HepG2 (cell line): ENCODE measurements at regions not wholly inside any gene's neighbourhood (a gene's known extent, or its start where the extent isn't known, plus 50 kb on each side); places are given as distances from the start of the nearest gene placed in this dataset.

Source experiments
- ATAC-seq: fragments of 200-7000 bp; cut with Tn5 transposase; 3 replicates; pipeline ENCODE4 v1.9.1; 2020; ENCODE audit warnings: mild to moderate bottlenecking, moderate library complexity
- BruUV-seq: library from RNA; stranded (reverse); fragments of 400-500 nt; replicated peaks from 2 replicates; lab custom pipeline; 2021; lab: Mats Ljungman, UMichigan
- CTCF ChIA-PET: fragments of 300-600 bp; formaldehyde crosslinking; extraction: SDS; loops from one replicate; lab custom pipeline; 2021; ENCODE audit warnings: low total read pairs, inconsistent platforms, low intra/inter-chr PET ratio; lab: Yijun Ruan, JAX
- POLR2A ChIA-PET: fragments of 350-600 bp; sonication (Branson Sonifier 250); formaldehyde crosslinking; loops from one replicate; lab custom pipeline; 2020; ENCODE audit warnings: antibody characterized with exemption, inconsistent platforms; lab: Yijun Ruan, JAX
- DNase-seq: peaks from one replicate; pipeline ENCODE4 v3.0.0-alpha.2; 2015; ENCODE audit warnings: low spot score
- FAIRE-seq: peaks from 3 replicates; lab custom pipeline; 2011; peaks lifted over from hg19 to GRCh38; lab: Jason Lieb, UNC
- H2AFZ ChIP-seq: one replicate; pipeline ENCODE4 v1.6.1; 2011; ENCODE audit warnings: low read length, inconsistent platforms
- H3K27ac ChIP-seq: fragments of 300-600 bp; 3 replicates; pipeline ENCODE4 v1.8.0; 2011; ENCODE audit warnings: mixed run types, mild to moderate bottlenecking, mixed read lengths, low read length, inconsistent platforms; ENCODE audit not compliant: insufficient read depth; ENCODE audit errors: extremely low read length
- H3K27me3 ChIP-seq, 2 experiments: fragments of 200-600 bp in 1 of 2; 2 replicates in 1 of 2; 3 replicates in 1 of 2; pipeline versions ENCODE4 v1.6.0 to v1.8.0; 2011; ENCODE audit warnings: low read length in 2 of 2, mild to moderate bottlenecking in 2 of 2, moderate library complexity in 2 of 2, inconsistent platforms in 1 of 2; ENCODE audit not compliant: insufficient read depth in 2 of 2, control insufficient read depth in 1 of 2
- H3K36me3 ChIP-seq, 2 experiments: fragments of 200-600 bp in 1 of 2; replicated peaks in 1 of 2; 2 replicates in 1 of 2; 3 replicates in 1 of 2; pipeline versions ENCODE4 v1.5.1 to v1.8.0; 2011; ENCODE audit warnings: low read length in 2 of 2, inconsistent platforms in 1 of 2; ENCODE audit not compliant: insufficient read depth in 2 of 2, control insufficient read depth in 1 of 2
- H3K4me1 ChIP-seq: 2 replicates; pipeline ENCODE4 v1.5.1; 2012; ENCODE audit warnings: low read length, inconsistent platforms; ENCODE audit not compliant: insufficient read depth
- H3K4me2 ChIP-seq: 2 replicates; pipeline ENCODE4 v1.6.0; 2011; ENCODE audit warnings: low read depth, low read length, inconsistent platforms
- H3K4me3 ChIP-seq, 3 experiments: fragments of 200-600 bp in 1 of 3; sonication (generic), shearing (Covaris generic) in 1 of 3; replicated peaks in 1 of 3; 2 replicates each; pipeline ENCODE4 v1.5.1; 2011 to 2016; ENCODE audit warnings: low read length in 3 of 3, inconsistent platforms in 2 of 3, low read depth in 2 of 3, mild to moderate bottlenecking in 2 of 3, control low read depth in 1 of 3, mixed read lengths in 1 of 3; ENCODE audit not compliant: insufficient read depth in 1 of 3
- H3K79me2 ChIP-seq: one replicate; pipeline ENCODE4 v1.6.1; 2011; ENCODE audit warnings: low read length, inconsistent platforms; ENCODE audit not compliant: insufficient read depth
- H3K9ac ChIP-seq: 2 replicates; pipeline ENCODE4 v1.6.0; 2011; ENCODE audit warnings: mild to moderate bottlenecking, low read depth, low read length, inconsistent platforms; ENCODE audit not compliant: insufficient read depth
- H3K9me3 ChIP-seq: 2 replicates; pipeline ENCODE4 v1.5.1; 2012; ENCODE audit warnings: mild to moderate bottlenecking, low read length
- H4K20me1 ChIP-seq: 2 replicates; pipeline ENCODE4 v1.6.0; 2011; ENCODE audit warnings: inconsistent platforms, mild to moderate bottlenecking, low read length, moderate library complexity; ENCODE audit not compliant: insufficient read depth
- AGO1 ChIP-seq: fragments of 200-400 bp; formaldehyde crosslinking; IDR thresholded peaks from 2 replicates; pipeline ENCODE4 v1.6.1; 2017; ENCODE audit warnings: mild to moderate bottlenecking, low read depth, low read length, moderate library complexity; ENCODE audit not compliant: poor library complexity, severe bottlenecking
- BCL6 ChIP-seq: IDR thresholded peaks from 2 replicates; pipeline ENCODE4 v1.6.1; 2016; ENCODE audit warnings: missing genetic modification reagents, missing compliant biosample characterization
- CBX1 ChIP-seq: IDR thresholded peaks from one replicate; pipeline ENCODE4 v1.6.1; 2016; ENCODE audit warnings: antibody characterized with exemption, low read depth
- CC2D1A ChIP-seq: sonication (generic); formaldehyde crosslinking; IDR thresholded peaks from 2 replicates; pipeline ENCODE4 v1.8.1; 2023; ENCODE audit warnings: mild to moderate bottlenecking, missing genetic modification reagents
- GATAD2A ChIP-seq: IDR thresholded peaks from 2 replicates; pipeline ENCODE4 v1.6.1; 2016
- KAT8 ChIP-seq: IDR thresholded peaks from 2 replicates; pipeline ENCODE4 v1.6.1; 2016; ENCODE audit warnings: missing genetic modification reagents, missing compliant biosample characterization
- MXD3 ChIP-seq: IDR thresholded peaks from 2 replicates; pipeline ENCODE4 v1.6.1; 2016; ENCODE audit warnings: mild to moderate bottlenecking, missing biosample characterization, missing genetic modification reagents
- POLR2G ChIP-seq: fragments of 200-400 bp; formaldehyde crosslinking; IDR thresholded peaks from 2 replicates; pipeline ENCODE4 v1.6.1; 2018; ENCODE audit warnings: mild to moderate bottlenecking, low read depth, low read length, moderate library complexity
- SAFB2 ChIP-seq: sonication (generic); formaldehyde crosslinking; IDR thresholded peaks from 2 replicates; pipeline ENCODE4 v1.5.1; 2020; ENCODE audit warnings: missing genetic modification reagents, low read depth, mild to moderate bottlenecking, borderline replicate concordance
- TFAP4 ChIP-seq: sonication (generic); IDR thresholded peaks from 2 replicates; pipeline ENCODE4 v1.6.1; 2016; ENCODE audit warnings: low read depth, borderline replicate concordance
- ZNF33B ChIP-seq: sonication (generic); formaldehyde crosslinking; IDR thresholded peaks from 2 replicates; pipeline ENCODE4 v1.5.1; 2020; ENCODE audit warnings: mild to moderate bottlenecking, missing genetic modification reagents
- WGBS: methylation state at CpG from one replicate; pipeline ENCODE4 v1.1.6; 2017; ENCODE audit warnings: low lambda C conversion rate; 5-methylcytosine and 5-hydroxymethylcytosine counted together
- in situ Hi-C: cut with HindIII; loops from 2 replicates; pipeline ENCODE4 v1.10.0; 2017; ENCODE audit warnings: low pct_unique_long_range_greater_than_20kb; ENCODE audit not compliant: extremely low pct_ligation_motif_present
- intact Hi-C: fragments of 100-400 bp; cut with micrococcal nuclease; formaldehyde crosslinking; loops from one replicate; pipeline ENCODE4 v1.10.0; 2022; ENCODE audit not compliant: unreplicated experiment
- TF ChIP-seq, protein P1 (sequence below): sonication (generic); formaldehyde crosslinking; conservative IDR thresholded peaks from 2 replicates; pipeline ENCODE4 v1.8.0; 2022; ENCODE audit warnings: low read depth, missing genetic modification reagents
- TF ChIP-seq, protein P2 (sequence below): sonication (generic); formaldehyde crosslinking; IDR thresholded peaks from 2 replicates; pipeline ENCODE4 v1.4.0; 2020; ENCODE audit warnings: mild to moderate bottlenecking, missing genetic modification reagents
- TF ChIP-seq, protein P3 (sequence below): sonication (generic); formaldehyde crosslinking; IDR thresholded peaks from 2 replicates; pipeline ENCODE4 v1.8.1; 2022; ENCODE audit warnings: mild to moderate bottlenecking, missing genetic modification reagents

DNA sequence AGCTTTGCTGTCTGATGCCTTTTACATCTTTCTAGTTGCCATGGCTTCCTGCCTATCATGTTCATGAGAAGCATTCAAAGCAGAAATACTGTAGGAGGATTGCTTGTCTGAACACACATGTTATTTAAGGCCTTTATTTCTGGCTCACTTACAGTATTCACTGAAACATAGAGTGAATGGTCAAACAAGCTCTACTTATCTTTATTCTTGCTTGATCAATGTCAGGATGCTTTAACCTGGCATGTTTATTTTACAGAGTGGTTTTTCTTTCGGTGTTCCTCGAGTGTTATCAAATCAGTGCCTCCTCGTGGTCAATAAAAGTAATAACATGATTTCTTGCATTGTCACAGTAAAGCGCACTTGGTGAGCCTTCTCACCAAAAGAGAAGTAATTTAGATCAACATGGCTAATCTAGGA lies 73.5 kb upstream of the PCDH17 start:
- DNase-seq = peak; percentile 15
- intact Hi-C loops (no loop called here), in situ Hi-C loops (no loop called here)
- BruUV-seq = no TSS peak
- Histone ChIP-seq H2AFZ (no peak overlapping the region), H4K20me1 (no peaks in the 10 kb centered on the region), H3K4me2 (no peak overlapping the region), H3K9ac (no peak overlapping the region), H3K36me3 (no peaks in the 10 kb centered on the region), H3K79me2 (no peaks in the 10 kb centered on the region), H3K4me1 (no peaks in the 10 kb centered on the region), H3K27me3 (no peaks in the 10 kb centered on the region), H3K9me3 (peaks cover 5% of the 10 kb centered on the region; the same call in 1 of the 2 replicates), H3K27ac (no peak overlapping the region), H3K4me3 (no peak overlapping the region)
- FAIRE-seq = no peak
- POLR2A ChIA-PET = no interaction called here
- CTCF ChIA-PET = no interaction called here
- no peak for ATAC-seq
- WGBS = 2% methylated on average over 4 of the region's 4 CpGs
- TF ChIP-seq SAFB2 (CRISPR knock-in tag) = no peak
- TF ChIP-seq CBX1 = no peak
- TF ChIP-seq ZNF33B (CRISPR knock-in tag) = no peak
- TF ChIP-seq, protein P1, sequence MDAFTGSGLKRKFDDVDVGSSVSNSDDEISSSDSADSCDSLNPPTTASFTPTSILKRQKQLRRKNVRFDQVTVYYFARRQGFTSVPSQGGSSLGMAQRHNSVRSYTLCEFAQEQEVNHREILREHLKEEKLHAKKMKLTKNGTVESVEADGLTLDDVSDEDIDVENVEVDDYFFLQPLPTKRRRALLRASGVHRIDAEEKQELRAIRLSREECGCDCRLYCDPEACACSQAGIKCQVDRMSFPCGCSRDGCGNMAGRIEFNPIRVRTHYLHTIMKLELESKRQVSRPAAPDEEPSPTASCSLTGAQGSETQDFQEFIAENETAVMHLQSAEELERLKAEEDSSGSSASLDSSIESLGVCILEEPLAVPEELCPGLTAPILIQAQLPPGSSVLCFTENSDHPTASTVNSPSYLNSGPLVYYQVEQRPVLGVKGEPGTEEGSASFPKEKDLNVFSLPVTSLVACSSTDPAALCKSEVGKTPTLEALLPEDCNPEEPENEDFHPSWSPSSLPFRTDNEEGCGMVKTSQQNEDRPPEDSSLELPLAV (CRISPR knock-in tag) = no peak
- no peak for TF ChIP-seq BCL6 (CRISPR knock-in tag)
- TF ChIP-seq POLR2G = no peak
- TF ChIP-seq, protein P2, sequence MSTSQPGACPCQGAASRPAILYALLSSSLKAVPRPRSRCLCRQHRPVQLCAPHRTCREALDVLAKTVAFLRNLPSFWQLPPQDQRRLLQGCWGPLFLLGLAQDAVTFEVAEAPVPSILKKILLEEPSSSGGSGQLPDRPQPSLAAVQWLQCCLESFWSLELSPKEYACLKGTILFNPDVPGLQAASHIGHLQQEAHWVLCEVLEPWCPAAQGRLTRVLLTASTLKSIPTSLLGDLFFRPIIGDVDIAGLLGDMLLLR (CRISPR knock-in tag) = no peak

DNA sequence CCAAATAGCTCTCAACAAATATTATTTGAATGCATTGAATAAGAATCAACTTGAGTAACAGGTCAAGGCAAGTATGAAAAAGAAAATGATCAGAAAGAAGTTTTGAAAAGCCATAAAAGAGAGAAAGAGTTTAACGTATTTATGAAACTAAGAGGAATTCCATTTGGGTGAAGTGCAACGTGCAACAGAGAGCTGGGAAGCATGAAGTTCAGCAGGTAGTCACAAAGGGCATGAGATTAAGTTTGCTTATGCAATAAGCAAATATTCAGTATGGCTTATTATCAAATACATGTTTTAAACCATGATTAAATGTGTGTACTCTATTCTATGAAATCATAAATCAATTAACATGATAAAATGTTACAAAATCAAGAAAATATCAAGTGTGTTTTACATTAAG lies 62.7 kb upstream of the PCDH17 start:
- no peak overlapping the region for H3K9ac ChIP-seq
- CTCF ChIA-PET = no interaction called here
- H2AFZ ChIP-seq = no peak overlapping the region
- intact Hi-C loops = no loop called here
- no peak overlapping the region for H3K4me3 ChIP-seq
- in situ Hi-C loops = no loop called here
- no peak for FAIRE-seq
- TF ChIP-seq AGO1 (no peak), CC2D1A (CRISPR knock-in tag) (no peak), MXD3 (CRISPR knock-in tag) (no peak), TFAP4 (no peak), GATAD2A (CRISPR knock-in tag) (no peak), KAT8 (CRISPR knock-in tag) (no peak)
- TF ChIP-seq, protein P3, sequence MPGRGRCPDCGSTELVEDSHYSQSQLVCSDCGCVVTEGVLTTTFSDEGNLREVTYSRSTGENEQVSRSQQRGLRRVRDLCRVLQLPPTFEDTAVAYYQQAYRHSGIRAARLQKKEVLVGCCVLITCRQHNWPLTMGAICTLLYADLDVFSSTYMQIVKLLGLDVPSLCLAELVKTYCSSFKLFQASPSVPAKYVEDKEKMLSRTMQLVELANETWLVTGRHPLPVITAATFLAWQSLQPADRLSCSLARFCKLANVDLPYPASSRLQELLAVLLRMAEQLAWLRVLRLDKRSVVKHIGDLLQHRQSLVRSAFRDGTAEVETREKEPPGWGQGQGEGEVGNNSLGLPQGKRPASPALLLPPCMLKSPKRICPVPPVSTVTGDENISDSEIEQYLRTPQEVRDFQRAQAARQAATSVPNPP = no peak
- 1% methylated on average over 2 of the region's 2 CpGs for WGBS
- H3K27me3 ChIP-seq = no peaks in the 10 kb centered on the region
- no peaks in the 10 kb centered on the region for H3K36me3 ChIP-seq
- H4K20me1 ChIP-seq = no peaks in the 10 kb centered on the region
- no TSS peak for BruUV-seq
- no peak for ATAC-seq
- DNase-seq = no peak
- POLR2A ChIA-PET = no interaction called here
- no peaks in the 10 kb centered on the region for H3K79me2 ChIP-seq
- peaks cover 17% of the 10 kb centered on the region for H3K9me3 ChIP-seq
- H3K27ac ChIP-seq = no peak overlapping the region
- H3K4me2 ChIP-seq = no peak overlapping the region
- H3K4me1 ChIP-seq = no peaks in the 10 kb centered on the region
